ENCODE measurements at regions not wholly inside any gene's neighbourhood (a gene's known extent, or its start where the extent isn't known, plus 50 kb on each side); places are given as distances from the start of the nearest gene placed in this dataset.

DNA sequence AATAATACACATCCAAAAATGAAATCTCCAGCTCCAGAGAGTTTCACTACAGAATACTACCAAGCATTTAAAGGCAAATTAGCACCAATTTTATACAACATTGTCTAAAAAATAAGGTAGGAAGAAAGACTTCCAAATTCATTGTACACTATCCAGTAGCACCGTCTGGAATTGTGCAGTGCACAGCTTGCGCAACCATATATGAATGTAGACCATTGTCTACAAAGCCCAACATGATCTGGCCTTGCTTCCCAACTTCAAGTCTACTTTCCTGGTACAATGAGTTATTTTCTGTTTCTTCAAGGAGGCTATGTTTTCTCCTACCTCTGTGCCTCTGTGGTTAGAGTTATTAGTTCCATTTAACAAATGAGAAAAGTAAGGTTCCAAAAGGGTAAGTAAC lies 115.4 kb upstream of the FOXK1 start:
- ATAC-seq, result no peak
- Histone ChIP-seq H4K20me1 (replicated peaks; ENCODE audit: control insufficient read depth, insufficient read depth, low read length) (no peaks in the 10 kb centered on the region), H3K79me2 (ENCODE audit: control insufficient read depth, insufficient read depth, low read length) (no peaks in the 10 kb centered on the region), H3K9me1 (ENCODE audit: control insufficient read depth, insufficient read depth, low read length) (no peaks in the 10 kb centered on the region), H2AFZ (ENCODE audit: low read depth, low read length) (no peak overlapping the region), H3K36me3 (ENCODE audit: control insufficient read depth, insufficient read depth, low read length) (no peaks in the 10 kb centered on the region), H3K27me3 (ENCODE audit: control insufficient read depth in 2 of 2, insufficient read depth in 2 of 2, low read length in 2 of 2) (0 out of 5 replicates have a peak, but pooled peaks cover 0 to 4% of the 10 kb centered on the region in 2 experiments), H3K4me1 (replicated peaks in 1 of 2; ENCODE audit: control insufficient read depth in 2 of 2, insufficient read depth in 2 of 2, low read length in 2 of 2) (no peaks in the 10 kb centered on the region), H3K9me3 (replicated peaks; ENCODE audit: control insufficient read depth, insufficient read depth, low read depth, low read length) (no peaks in the 10 kb centered on the region), H3K4me2 (ENCODE audit: insufficient read depth, low read length) (no peak overlapping the region), H3K4me3 (no peak overlapping the region), H3K27ac (ENCODE audit: extremely low read depth, low read depth, low read length) (no peak overlapping the region), H3K9ac (ENCODE audit: insufficient read depth in 1 of 2, low read depth in 2 of 2, low read length in 2 of 2) (no peak overlapping the region)
- no peak for FAIRE-seq
- 40% methylated on average over 2 of the region's 2 CpGs for WGBS (ENCODE audit: insufficient coverage, low coverage, missing lambda C conversion rate)
- TF ChIP-seq KAT7 (CRISPR knock-in tag; IDR thresholded peaks at IDR 0.05; ENCODE audit: borderline replicate concordance), result no peak
- TF ChIP-seq CEBPB (tag; IDR thresholded peaks at IDR 0.05), result peak; percentile 63
- POLR2A ChIA-PET, result no interaction called here
- intact Hi-C loops (cut with micrococcal nuclease), result no loop called here
- in situ Hi-C loops (cut with MboI), result no loop called here
- DNase-seq (ENCODE audit: extremely low read depth in 1 of 4, low spot score in 3 of 4), result no peak
- CTCF ChIA-PET (ENCODE audit: low intra/inter-chr PET ratio), result no interaction called here
- no TSS peak for BruUV-seq (replicated peaks)

DNA sequence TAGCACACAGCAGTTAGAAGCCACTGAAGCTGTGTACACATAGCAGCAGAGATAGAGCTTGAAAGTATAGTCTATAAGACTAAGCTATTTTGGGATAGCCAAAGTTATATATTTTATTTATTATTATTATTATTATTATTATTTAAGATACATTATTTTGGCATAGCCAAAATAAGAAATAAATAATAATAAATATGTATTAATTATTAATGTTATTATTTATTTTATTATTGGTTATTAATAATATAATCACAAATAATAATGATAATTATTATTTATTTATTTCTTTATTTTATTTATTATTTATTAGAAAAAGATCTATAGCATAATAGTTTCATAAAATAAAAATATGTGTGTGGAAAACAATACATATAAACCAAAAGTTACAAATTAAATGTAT lies 107.2 kb upstream of the FOXK1 start:
- no TSS peak for BruUV-seq (replicated peaks)
- FAIRE-seq (no peak), DNase-seq (ENCODE audit: extremely low read depth in 1 of 4, low spot score in 3 of 4) (no peak), ATAC-seq (no peak)
- no peaks in the 10 kb centered on the region for H3K9me3 ChIP-seq (replicated peaks; ENCODE audit: control insufficient read depth, insufficient read depth, low read depth, low read length)
- H4K20me1 ChIP-seq (replicated peaks; ENCODE audit: control insufficient read depth, insufficient read depth, low read length), result no peaks in the 10 kb centered on the region
- no peaks in the 10 kb centered on the region for H3K9me1 ChIP-seq (ENCODE audit: control insufficient read depth, insufficient read depth, low read length)
- H3K79me2 ChIP-seq (ENCODE audit: control insufficient read depth, insufficient read depth, low read length), result no peaks in the 10 kb centered on the region
- in situ Hi-C loops (cut with MboI), result no loop called here
- no peak overlapping the region for H3K4me2 ChIP-seq (ENCODE audit: insufficient read depth, low read length)
- peaks cover 8 to 15% of the 10 kb centered on the region in 2 experiments; a peak in 3 of 5 replicates for H3K27me3 ChIP-seq (ENCODE audit: control insufficient read depth in 2 of 2, insufficient read depth in 2 of 2, low read length in 2 of 2)
- no peak overlapping the region for H3K27ac ChIP-seq (ENCODE audit: extremely low read depth, low read depth, low read length)
- POLR2A ChIA-PET, result no interaction called here
- H3K36me3 ChIP-seq (ENCODE audit: control insufficient read depth, insufficient read depth, low read length), result no peaks in the 10 kb centered on the region
- no peak overlapping the region for H3K4me3 ChIP-seq
- CTCF ChIA-PET (ENCODE audit: low intra/inter-chr PET ratio), result no interaction called here
- TF ChIP-seq JUN (IDR thresholded peaks at IDR 0.05; ENCODE audit: borderline replicate concordance, low read depth, low read length) (no peak), JUN (CRISPR knock-in tag; IDR thresholded peaks at IDR 0.05; ENCODE audit: borderline replicate concordance) (no peak), TSC22D4 (tag; IDR thresholded peaks at IDR 0.05) (no peak), HMG20B (CRISPR knock-in tag; IDR thresholded peaks at IDR 0.05) (no peak), NCOA2 (IDR thresholded peaks at IDR 0.05; ENCODE audit: partially characterized antibody in 2 of 2) (no peak)
- TF ChIP-seq, protein P1, sequence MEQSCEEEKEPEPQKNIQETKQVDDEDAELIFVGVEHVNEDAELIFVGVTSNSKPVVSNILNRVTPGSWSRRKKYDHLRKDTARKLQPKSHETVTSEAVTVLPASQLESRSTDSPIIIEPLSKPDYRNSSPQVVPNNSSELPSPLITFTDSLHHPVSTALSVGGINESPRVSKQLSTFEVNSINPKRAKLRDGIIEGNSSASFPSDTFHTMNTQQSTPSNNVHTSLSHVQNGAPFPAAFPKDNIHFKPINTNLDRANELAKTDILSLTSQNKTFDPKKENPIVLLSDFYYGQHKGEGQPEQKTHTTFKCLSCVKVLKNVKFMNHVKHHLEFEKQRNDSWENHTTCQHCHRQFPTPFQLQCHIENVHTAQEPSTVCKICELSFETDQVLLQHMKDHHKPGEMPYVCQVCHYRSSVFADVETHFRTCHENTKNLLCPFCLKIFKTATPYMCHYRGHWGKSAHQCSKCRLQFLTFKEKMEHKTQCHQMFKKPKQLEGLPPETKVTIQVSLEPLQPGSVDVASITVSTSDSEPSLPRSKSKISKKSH (CRISPR knock-in tag; IDR thresholded peaks at IDR 0.05), result no peak
- no peak overlapping the region for H2AFZ ChIP-seq (ENCODE audit: low read depth, low read length)
- H3K4me1 ChIP-seq (replicated peaks in 1 of 2; ENCODE audit: control insufficient read depth in 2 of 2, insufficient read depth in 2 of 2, low read length in 2 of 2), result no peaks in the 10 kb centered on the region
- intact Hi-C loops (cut with micrococcal nuclease), result no loop called here
- no peak overlapping the region for H3K9ac ChIP-seq (ENCODE audit: insufficient read depth in 1 of 2, low read depth in 2 of 2, low read length in 2 of 2)

Data from K562 (cell line).